ENCODE measurements at regions not wholly inside any gene's neighbourhood (a gene's known extent, or its start where the extent isn't known, plus 50 kb on each side); places are given as distances from the start of the nearest gene placed in this dataset.

- DNase-seq = peak; percentile 42
Measured at GRCh38 chr2:9739531-9739964, 103.7 kb upstream of the TAF1B start.

- DNase-seq = no peak
Measured at GRCh38 chr2:9740382-9741073, 102.7 kb upstream of the TAF1B start.

- DNase-seq = no peak
Measured at GRCh38 chr2:9741110-9741509, 102.2 kb upstream of the TAF1B start.

- no peak for DNase-seq
Measured at GRCh38 chr2:9742601-9743000, 100.7 kb upstream of the TAF1B start.

- no peak for DNase-seq
Measured at GRCh38 chr2:9744256-9745004, 98.8 kb upstream of the TAF1B start.

GRCh38 chr2:9745153-9745899, 97.9 kb upstream of the TAF1B start:
- no peak for DNase-seq

- DNase-seq = no peak
Measured at GRCh38 chr2:9747396-9747795, 95.9 kb upstream of the TAF1B start.

- peak; percentile 50 for DNase-seq
Measured at GRCh38 chr2:9748577-9748976, 94.7 kb upstream of the TAF1B start.

GRCh38 chr2:9749546-9750223, 93.6 kb upstream of the TAF1B start:
- no peak for DNase-seq

- DNase-seq = no peak
Measured at GRCh38 chr2:9750224-9751215, 92.8 kb upstream of the TAF1B start.

GRCh38 chr2:9751831-9752230, 91.4 kb upstream of the TAF1B start:
- DNase-seq = no peak

- peak; percentile 91 for DNase-seq
Measured at GRCh38 chr2:9752441-9753275, 90.6 kb upstream of the TAF1B start.

- DNase-seq = peak; percentile 77
Measured at GRCh38 chr2:9753276-9753600, 90.0 kb upstream of the TAF1B start.

GRCh38 chr2:9753665-9754531, 89.4 kb upstream of the TAF1B start:
- DNase-seq = peak; percentile 74

GRCh38 chr2:9754532-9754887, 88.8 kb upstream of the TAF1B start:
- DNase-seq = no peak

- no peak for DNase-seq
Measured at GRCh38 chr2:9755008-9755407, 88.3 kb upstream of the TAF1B start.

GRCh38 chr2:9755638-9756037, 87.6 kb upstream of the TAF1B start:
- no peak for DNase-seq

- DNase-seq = no peak
Measured at GRCh38 chr2:9756692-9757250, 86.5 kb upstream of the TAF1B start.

- DNase-seq = no peak
Measured at GRCh38 chr2:9757501-9758264, 85.6 kb upstream of the TAF1B start.

All from stimulated activated CD4-positive, alpha-beta T cell treated with anti-CD3 and anti-CD28 coated beads, Interleukin-4, amount 100 ng/mL, for 24 hours (primary cell).